GM12892 (cell line): ENCODE measurements at regions not wholly inside any gene's neighbourhood (a gene's known extent, or its start where the extent isn't known, plus 50 kb on each side); places are given as distances from the start of the nearest gene placed in this dataset.

Source experiments
- POLR2A ChIP-seq: IDR thresholded peaks from 2 replicates; pipeline ENCODE4 v1.6.1; 2011; ENCODE audit warnings: low read depth, low read length, control low read depth
- POLR2AphosphoS5 ChIP-seq: IDR thresholded peaks from 2 replicates; pipeline ENCODE4 v1.6.1; 2011; ENCODE audit warnings: low read depth, low read length, control low read depth
- TAF1 ChIP-seq: IDR thresholded peaks from 2 replicates; pipeline ENCODE4 v1.6.1; 2011; ENCODE audit warnings: low read depth, mild to moderate bottlenecking, control low read depth, low read length, borderline replicate concordance

DNA sequence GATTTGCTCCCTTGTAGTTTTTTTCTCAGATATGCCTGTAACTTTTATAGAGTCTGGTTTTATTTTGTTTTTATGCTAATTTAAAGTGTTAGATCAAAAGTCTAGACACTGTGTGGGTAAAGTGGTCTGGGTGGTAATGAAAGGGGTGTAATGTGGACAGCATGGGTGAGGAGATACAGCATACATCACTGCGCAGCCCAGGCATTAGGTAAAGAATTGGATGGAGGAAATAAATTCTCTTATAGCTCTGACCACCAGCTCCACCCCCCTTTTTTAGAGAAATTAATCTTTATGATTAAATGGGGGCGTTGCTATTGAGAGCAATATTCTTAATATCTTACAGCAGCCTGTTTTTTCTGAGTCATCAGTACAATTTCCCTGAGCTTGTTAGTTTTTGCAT is 163.9 kb upstream of the IGFBP7 start:
- TF ChIP-seq POLR2A (no peak), POLR2AphosphoS5 (no peak), TAF1 (no peak)
